GM20000 (cell line): ENCODE measurements at regions not wholly inside any gene's neighbourhood (a gene's known extent, or its start where the extent isn't known, plus 50 kb on each side); places are given as distances from the start of the nearest gene placed in this dataset.

Source experiments
- DNase-seq: peaks from one replicate; pipeline ENCODE4 v3.0.0; 2012; ENCODE audit warnings: low spot score
- TF ChIP-seq, protein P1 (sequence below): IDR thresholded peaks from 2 replicates; pipeline ENCODE4 v1.5.1; 2012; ENCODE audit warnings: mild to moderate bottlenecking, control low read depth; ENCODE audit errors: extremely low read depth, missing control alignments

DNA sequence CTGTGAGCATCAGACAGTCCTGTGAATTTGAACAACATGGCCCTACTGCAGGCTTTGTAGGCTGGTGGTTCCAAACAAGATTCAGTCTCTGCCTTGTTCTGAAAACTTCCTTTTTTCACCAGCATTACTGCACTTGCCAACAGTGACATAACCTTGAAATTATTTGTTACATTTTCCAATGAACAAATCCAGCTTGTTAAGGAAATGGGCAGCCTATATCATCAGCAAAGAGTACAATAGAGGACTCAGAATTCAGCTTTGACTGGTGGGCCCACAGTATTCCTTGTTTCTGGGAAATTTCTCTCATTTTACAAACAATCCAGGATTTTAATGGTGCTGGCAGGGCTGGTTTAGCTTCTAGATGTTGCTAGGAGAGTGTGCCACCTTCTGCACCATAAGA lies 703.7 kb upstream of the FZD8 start:
- TF ChIP-seq, protein P1, sequence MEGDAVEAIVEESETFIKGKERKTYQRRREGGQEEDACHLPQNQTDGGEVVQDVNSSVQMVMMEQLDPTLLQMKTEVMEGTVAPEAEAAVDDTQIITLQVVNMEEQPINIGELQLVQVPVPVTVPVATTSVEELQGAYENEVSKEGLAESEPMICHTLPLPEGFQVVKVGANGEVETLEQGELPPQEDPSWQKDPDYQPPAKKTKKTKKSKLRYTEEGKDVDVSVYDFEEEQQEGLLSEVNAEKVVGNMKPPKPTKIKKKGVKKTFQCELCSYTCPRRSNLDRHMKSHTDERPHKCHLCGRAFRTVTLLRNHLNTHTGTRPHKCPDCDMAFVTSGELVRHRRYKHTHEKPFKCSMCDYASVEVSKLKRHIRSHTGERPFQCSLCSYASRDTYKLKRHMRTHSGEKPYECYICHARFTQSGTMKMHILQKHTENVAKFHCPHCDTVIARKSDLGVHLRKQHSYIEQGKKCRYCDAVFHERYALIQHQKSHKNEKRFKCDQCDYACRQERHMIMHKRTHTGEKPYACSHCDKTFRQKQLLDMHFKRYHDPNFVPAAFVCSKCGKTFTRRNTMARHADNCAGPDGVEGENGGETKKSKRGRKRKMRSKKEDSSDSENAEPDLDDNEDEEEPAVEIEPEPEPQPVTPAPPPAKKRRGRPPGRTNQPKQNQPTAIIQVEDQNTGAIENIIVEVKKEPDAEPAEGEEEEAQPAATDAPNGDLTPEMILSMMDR = no peak
- DNase-seq = no peak

DNA sequence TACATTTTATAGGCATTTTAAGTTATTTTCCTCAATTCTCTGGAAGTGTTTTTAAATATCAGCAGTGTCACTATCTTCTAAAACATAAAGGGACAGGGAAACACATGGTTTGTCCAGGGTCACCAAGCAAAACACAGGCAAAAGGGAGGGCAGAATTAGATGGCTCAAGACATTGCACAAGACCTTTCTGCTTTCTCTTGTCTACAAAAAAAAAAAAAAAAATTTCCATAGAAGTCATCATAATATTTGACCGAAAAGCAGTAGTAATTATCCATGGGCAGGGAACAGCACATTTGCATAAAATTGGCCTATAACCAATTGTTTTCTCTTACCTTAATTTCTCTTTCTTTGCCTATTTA lies 703.1 kb upstream of the FZD8 start:
- no peak for DNase-seq
- TF ChIP-seq, protein P1 = no peak

DNA sequence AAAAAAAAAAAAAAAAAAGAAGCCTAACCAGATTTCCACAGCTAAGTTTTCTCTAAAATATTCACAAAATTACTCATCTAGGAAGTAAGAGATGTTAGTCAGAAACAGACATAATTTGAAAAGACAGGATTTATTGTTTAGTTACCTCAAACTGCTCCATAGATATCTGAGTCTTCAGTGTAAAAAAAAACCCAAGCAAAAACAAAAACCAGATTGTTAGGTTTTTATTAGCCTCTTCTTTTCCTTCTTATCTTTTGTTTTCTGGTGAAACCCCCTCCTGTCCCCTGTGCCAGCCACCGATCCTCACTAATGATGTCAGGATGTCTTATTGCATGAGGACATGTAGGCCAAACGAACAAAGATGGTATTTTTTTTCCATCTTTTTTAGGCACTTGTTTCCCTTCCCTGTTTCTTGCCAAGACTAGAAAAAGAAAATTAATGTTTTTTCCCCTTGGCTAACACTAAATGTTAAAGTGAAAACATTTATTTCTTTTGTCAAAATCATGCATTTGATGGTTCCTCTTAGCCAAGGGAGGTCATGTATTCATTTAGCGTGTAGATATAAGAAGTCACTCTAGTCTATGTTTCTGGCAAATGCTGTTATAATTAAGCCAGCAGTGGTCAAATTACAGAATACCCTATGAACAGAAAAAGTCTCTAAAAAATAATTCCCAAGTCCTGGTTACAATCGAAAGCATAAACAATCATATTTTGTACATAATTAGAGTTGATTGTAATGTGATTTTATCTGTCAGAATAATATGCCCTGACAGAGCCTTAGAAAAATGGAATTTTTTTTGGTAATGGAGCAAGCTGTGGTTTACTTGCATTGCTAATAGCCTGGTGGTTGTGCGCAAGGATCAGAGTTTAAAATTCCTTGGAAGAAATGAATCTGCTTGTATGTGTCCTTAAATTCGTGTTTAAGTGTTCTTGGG lies 702.4 kb upstream of the FZD8 start:
- no peak for DNase-seq
- TF ChIP-seq, protein P1 = no peak

DNA sequence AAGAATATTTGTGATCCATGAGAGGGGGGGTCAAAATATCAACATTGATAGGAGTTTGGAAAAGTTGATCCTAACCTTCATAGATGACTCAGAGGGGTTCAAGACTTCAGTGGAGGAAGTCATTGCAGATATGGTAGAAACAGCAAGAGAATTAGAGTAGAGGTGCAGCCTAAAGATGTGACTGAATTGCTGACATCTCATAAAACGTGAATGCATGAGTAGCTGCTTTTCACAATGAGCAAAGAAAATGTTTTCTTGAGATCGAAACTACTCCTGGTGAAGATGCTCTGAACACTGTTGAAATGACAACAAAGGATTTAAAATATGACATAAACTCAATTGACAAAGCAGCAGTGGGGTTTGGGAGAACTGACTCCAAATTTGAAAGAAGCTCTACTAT lies 700.7 kb upstream of the FZD8 start:
- DNase-seq = no peak
- TF ChIP-seq, protein P1 = no peak

DNA sequence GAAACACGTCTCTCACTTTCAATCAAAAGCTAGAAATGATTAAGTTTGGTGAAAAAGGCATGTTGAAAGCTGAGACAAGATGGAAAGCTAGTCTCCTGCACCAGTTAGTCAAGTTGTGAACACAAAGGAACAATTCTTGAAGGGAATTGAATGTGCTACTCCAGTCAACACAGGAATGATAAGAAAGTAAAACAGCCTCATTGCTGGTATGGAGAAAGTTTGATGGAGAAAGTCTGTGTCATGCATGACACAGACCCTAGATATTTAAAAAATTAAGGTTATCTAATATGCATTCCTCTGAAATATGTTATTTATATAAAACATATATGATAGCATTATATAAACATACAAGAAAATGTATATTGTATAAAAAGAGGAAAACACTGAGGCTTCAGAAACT lies 699.4 kb upstream of the FZD8 start:
- no peak for DNase-seq
- TF ChIP-seq, protein P1 = no peak

DNA sequence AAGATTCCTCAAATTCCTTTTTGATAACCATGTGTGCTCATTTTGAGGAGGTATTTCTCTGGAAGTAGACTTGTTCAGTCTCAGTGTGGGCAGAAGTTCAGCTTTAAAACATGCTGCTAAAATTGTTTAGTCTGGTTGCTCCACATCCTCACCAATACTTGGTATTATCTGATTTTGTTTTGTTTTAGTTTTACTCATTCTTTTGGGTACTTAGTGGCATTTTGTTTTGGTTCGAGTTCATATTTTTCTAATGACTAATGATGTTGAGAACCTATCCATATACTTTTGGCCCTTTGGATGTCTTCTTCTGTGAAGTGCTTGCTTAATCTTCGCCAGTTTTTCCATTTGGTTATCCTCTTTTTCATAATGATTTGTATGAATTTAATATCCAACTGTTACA lies 694.2 kb upstream of the FZD8 start:
- no peak for DNase-seq
- TF ChIP-seq, protein P1 = no peak

DNA sequence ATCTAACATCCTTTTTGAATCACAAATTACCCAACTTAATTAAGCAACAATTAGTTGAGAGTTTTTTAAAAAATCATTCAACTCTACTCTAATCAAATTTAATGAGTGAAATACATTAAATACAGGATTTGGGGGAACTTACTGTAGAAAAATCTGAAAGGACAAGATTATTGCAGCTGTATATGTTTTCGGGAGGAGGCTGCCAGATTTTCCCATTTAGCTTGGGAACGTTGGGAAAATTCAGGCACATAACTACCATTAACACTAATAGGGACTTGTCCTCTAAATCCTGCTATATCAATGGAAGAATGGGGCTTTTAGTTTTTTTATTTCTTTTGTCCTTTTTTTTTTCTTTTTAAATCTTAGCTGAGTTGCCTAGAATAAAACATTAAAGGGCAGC lies 691.4 kb upstream of the FZD8 start:
- TF ChIP-seq, protein P1 = no peak
- no peak for DNase-seq
